Spleen (tissue), 7 donors: ENCODE measurements at regions not wholly inside any gene's neighbourhood (a gene's known extent, or its start where the extent isn't known, plus 50 kb on each side); places are given as distances from the start of the nearest gene placed in this dataset.

Experiments used
- CTCF ChIP-seq, 11 experiments: fragments of 200-600 bp in 7 of 11; fragments of 450-650 bp in 4 of 11; sonication (generic) in 4 of 11; IDR thresholded peaks in 8 of 11; conservative IDR thresholded peaks in 3 of 11; 1 replicate in 7 of 11; 2 replicates in 4 of 11; pipeline versions ENCODE4 v1.4.0 to v1.8.0; 2016 to 2021; ENCODE audit warnings: antibody characterized with exemption in 11 of 11, inconsistent platforms in 4 of 11, mild to moderate bottlenecking in 1 of 11
- POLR2AphosphoS5 ChIP-seq, 3 donors: sonication (generic); formaldehyde crosslinking; IDR thresholded peaks; one replicate each; pipeline ENCODE4 v1.5.1; 2017; ENCODE audit warnings: antibody characterized with exemption in 3 of 3
- donor health status: DM: no; HTN: no; CAD: no; lungs with moderate emphysema.
- donor health status: DM: no; HTN: no; CAD: no.
- donor health status: DM: no; HTN: no; CAD: no.

DNA sequence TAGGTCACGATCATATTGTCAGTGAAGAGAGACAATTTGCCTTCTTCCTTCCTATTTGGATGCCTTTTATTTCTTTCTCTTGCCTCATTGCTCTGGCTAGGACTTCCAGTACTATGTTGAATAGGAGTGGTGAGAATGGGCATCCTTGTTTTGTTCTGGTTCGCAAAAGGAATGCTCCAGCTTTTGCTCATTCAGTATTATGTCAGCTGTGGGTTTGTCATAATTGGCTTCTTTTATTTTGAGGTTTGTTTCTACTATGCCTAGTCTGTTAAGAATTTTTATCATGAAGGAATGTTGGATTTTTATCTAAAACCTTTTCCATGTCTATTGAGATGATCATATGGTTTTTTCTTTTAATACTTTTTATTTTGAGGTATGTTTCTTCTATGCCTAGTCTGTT is 152.3 kb upstream of the MAD2L1 start:
- no peak for TF ChIP-seq CTCF (IDR thresholded peaks at IDR 0.05 in 8 of 11, conservative IDR thresholded peaks at IDR 0.05 in 3 of 11)
- no peak for TF ChIP-seq POLR2AphosphoS5 (IDR thresholded peaks at IDR 0.05)
